ENCODE measurements at regions not wholly inside any gene's neighbourhood (a gene's known extent, or its start where the extent isn't known, plus 50 kb on each side); places are given as distances from the start of the nearest gene placed in this dataset.

GRCh38 chr7:47046949-47047348, 535.0 kb downstream of the TNS3 start:
- H2AFZ ChIP-seq (ENCODE audit: low read length) = no peak overlapping the region

DNA sequence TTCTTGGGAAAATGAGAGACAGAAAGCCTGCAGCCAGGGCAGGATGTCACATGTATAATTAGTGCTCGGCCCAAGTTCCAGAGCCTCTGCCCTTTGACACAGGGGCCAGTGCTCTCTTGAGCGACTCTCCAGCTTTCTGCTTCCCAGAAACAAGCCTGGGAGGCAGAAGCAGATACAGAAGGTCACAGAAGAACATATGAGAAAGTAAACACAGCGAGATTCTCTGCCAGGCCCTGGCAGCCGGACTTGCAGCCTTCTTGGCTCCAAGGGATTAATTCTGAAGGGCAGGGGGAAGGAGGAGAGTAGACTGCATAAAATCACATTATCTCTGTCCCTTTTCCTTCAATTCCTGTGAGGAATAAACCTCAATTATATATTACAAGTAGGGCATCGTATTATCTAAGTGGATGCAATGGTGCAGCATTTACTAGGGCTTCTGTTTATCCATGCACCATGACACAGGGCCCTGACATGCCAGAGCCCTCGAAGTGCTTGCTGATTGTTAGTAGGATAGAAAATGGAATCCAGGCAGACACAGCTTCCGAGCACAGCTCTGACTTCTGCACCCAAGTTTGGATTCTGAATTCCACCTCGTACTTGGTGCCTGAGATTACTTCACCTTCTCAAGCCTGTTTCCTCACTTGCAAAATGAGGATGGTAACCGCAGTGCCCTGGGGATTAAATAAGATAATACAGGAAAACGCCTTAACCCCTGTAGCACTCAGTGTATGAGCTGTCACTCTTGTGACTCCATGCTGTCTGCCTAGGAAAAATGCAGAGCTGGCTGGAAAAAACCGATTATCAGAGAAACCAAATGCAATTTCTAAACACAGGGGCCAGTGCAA, 536.5 kb downstream of the TNS3 start:
- H3K27me3 ChIP-seq (ENCODE audit: insufficient read depth, low read length, poor library complexity, severe bottlenecking) = no peaks in the 10 kb centered on the region
- no peak overlapping the region for H3K9ac ChIP-seq (ENCODE audit: low read depth, low read length, poor library complexity, severe bottlenecking)
- H3K4me2 ChIP-seq (ENCODE audit: low read depth, low read length, poor library complexity, severe bottlenecking) = no peak overlapping the region

More at GRCh38 chr7:47046949-47047348, 535.0 kb downstream of the TNS3 start:
- Histone ChIP-seq H3K9me3 (ENCODE audit: insufficient read depth, low read depth, low read length) (no peaks in the 10 kb centered on the region), H3K79me2 (ENCODE audit: insufficient read depth, low read length) (no peaks in the 10 kb centered on the region), H4K20me1 (ENCODE audit: insufficient read depth, low read length, poor library complexity, severe bottlenecking) (no peaks in the 10 kb centered on the region), H3K4me3 (ENCODE audit: low read length, poor library complexity, severe bottlenecking) (no peak overlapping the region), H3F3A (ENCODE audit: low read depth) (no peaks in the 10 kb centered on the region), H3K4me1 (ENCODE audit: insufficient read depth, low read length, poor library complexity, severe bottlenecking) (no peaks in the 10 kb centered on the region), H3K27me3 (ENCODE audit: insufficient read depth, low read length, poor library complexity, severe bottlenecking) (no peaks in the 10 kb centered on the region), H3K9me2 (replicated peaks; ENCODE audit: low read depth, low read length) (no peaks in the 10 kb centered on the region), H3K36me3 (ENCODE audit: insufficient read depth, low read length) (no peaks in the 10 kb centered on the region), H3K9ac (ENCODE audit: low read depth, low read length, poor library complexity, severe bottlenecking) (no peak overlapping the region), H3K4me2 (ENCODE audit: low read depth, low read length, poor library complexity, severe bottlenecking) (no peak overlapping the region)
- no peak for TF ChIP-seq EZH2phosphoT487 (IDR thresholded peaks at IDR 0.05; ENCODE audit: borderline replicate concordance)
- no peak for TF ChIP-seq CTCF (conservative IDR thresholded peaks at IDR 0.05; ENCODE audit: low read length)

GRCh38 chr7:47044625-47045024, 537.3 kb downstream of the TNS3 start:
- H3K4me2 ChIP-seq (ENCODE audit: low read depth, low read length, poor library complexity, severe bottlenecking) = no peak overlapping the region
- no peaks in the 10 kb centered on the region for H3F3A ChIP-seq (ENCODE audit: low read depth)
- H4K20me1 ChIP-seq (ENCODE audit: insufficient read depth, low read length, poor library complexity, severe bottlenecking) = no peaks in the 10 kb centered on the region
- no peaks in the 10 kb centered on the region for H3K27me3 ChIP-seq (ENCODE audit: insufficient read depth, low read length, poor library complexity, severe bottlenecking)
- no peaks in the 10 kb centered on the region for H3K9me2 ChIP-seq (replicated peaks; ENCODE audit: low read depth, low read length)
- no peak for TF ChIP-seq EZH2phosphoT487 (IDR thresholded peaks at IDR 0.05; ENCODE audit: borderline replicate concordance)
- H3K36me3 ChIP-seq (ENCODE audit: insufficient read depth, low read length) = no peaks in the 10 kb centered on the region
- H2AFZ ChIP-seq (ENCODE audit: low read length) = no peak overlapping the region
- no peaks in the 10 kb centered on the region for H3K4me1 ChIP-seq (ENCODE audit: insufficient read depth, low read length, poor library complexity, severe bottlenecking)
- H3K79me2 ChIP-seq (ENCODE audit: insufficient read depth, low read length) = no peaks in the 10 kb centered on the region
- no peaks in the 10 kb centered on the region for H3K9me3 ChIP-seq (ENCODE audit: insufficient read depth, low read depth, low read length)
- H3K9ac ChIP-seq (ENCODE audit: low read depth, low read length, poor library complexity, severe bottlenecking) = no peak overlapping the region
- no peak overlapping the region for H3K4me3 ChIP-seq (ENCODE audit: low read length, poor library complexity, severe bottlenecking)

More for the DNA sequence above, 536.5 kb downstream of the TNS3 start:
- Histone ChIP-seq H3K4me1 (ENCODE audit: insufficient read depth, low read length, poor library complexity, severe bottlenecking) (no peaks in the 10 kb centered on the region), H3K4me3 (ENCODE audit: low read length, poor library complexity, severe bottlenecking) (no peak overlapping the region), H3K9me2 (replicated peaks; ENCODE audit: low read depth, low read length) (no peaks in the 10 kb centered on the region), H3F3A (ENCODE audit: low read depth) (no peaks in the 10 kb centered on the region), H3K9me3 (ENCODE audit: insufficient read depth, low read depth, low read length) (no peaks in the 10 kb centered on the region), H3K36me3 (ENCODE audit: insufficient read depth, low read length) (no peaks in the 10 kb centered on the region), H2AFZ (ENCODE audit: low read length) (no peak overlapping the region), H4K20me1 (ENCODE audit: insufficient read depth, low read length, poor library complexity, severe bottlenecking) (no peaks in the 10 kb centered on the region), H3K79me2 (ENCODE audit: insufficient read depth, low read length) (no peaks in the 10 kb centered on the region)
- no peak for TF ChIP-seq CTCF (conservative IDR thresholded peaks at IDR 0.05; ENCODE audit: low read length)
- no peak for TF ChIP-seq EZH2phosphoT487 (IDR thresholded peaks at IDR 0.05; ENCODE audit: borderline replicate concordance)
